ENCODE measurements at regions not wholly inside any gene's neighbourhood (a gene's known extent, or its start where the extent isn't known, plus 50 kb on each side); places are given as distances from the start of the nearest gene placed in this dataset.
A peak's percentile ranks its signal among the peaks of the same experiment; 100 is the strongest.
"Not testable (repeated sequence)": the region's sequence is repeated elsewhere in the genome, so short reads cannot be mapped to it uniquely, and the experiment has no call there.

DNA sequence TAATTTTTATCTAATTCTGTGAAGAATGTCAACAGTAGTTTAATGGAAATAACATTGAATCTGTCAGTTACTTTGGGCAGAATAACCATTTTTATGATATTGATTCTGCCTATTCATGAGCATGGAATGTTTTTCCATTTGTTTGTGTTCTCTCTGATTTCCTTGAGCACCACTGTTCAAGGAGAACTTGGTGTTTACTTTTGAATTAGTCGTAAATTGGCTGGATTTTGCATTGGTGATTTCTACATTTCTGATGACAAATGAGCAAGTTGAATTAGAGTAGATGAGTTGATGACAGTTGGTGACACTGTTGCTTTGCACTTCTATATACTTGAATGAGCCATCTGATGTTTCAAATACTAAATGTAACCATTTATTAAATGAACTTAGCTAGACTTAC, 1007.3 kb upstream of the ADAMTS5 start:
- not testable (repeated sequence) for DNase-seq

DNA sequence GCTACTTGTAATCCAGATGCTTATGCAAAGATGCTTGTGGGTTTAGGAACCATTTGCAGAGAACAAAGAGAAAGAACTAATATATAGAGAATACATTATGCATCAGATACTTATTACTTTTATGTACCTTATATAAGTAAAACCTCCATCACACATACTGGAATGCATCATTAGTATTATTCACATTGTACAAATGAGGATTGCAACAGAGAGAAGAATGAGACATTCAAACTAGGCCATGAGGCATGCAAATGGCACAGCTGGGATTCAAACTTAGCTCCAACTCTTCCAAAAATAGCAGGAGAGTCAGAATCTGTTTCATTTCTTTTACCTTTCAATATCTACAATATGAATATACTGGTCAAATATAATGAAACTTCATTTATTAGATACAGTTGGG, 1001.4 kb upstream of the ADAMTS5 start:
- DNase-seq = not testable (repeated sequence)

DNA sequence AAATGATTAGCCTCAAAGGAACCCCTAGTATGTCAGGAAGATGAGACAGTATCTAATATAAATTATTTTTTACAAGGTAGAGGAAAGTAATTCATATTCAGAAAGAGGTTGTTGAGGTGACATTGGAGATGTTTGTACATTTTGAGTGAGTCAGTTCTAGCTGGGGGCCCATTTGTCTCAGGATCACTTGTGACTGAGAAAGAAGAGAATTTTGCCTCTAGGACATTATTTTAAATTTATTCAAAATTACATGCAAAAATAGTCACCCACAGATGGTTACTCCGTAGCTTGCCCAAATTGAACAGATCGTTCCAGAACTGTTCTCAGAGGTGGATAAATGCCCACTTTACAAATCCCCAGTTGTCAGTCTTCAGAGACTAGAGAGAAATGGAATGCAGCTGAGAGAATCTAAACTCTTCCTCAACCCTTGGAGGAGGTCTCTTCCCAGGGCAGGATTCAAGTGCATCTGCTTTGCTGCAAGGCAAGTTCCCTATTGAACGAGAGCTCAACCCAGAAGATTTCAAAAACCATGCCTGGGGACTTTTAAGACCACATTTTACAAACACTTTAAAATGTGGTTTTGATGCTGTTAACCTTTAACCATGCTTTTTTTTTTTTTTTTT, 987.8 kb upstream of the ADAMTS5 start:
- peak; percentile 2 for DNase-seq

DNA sequence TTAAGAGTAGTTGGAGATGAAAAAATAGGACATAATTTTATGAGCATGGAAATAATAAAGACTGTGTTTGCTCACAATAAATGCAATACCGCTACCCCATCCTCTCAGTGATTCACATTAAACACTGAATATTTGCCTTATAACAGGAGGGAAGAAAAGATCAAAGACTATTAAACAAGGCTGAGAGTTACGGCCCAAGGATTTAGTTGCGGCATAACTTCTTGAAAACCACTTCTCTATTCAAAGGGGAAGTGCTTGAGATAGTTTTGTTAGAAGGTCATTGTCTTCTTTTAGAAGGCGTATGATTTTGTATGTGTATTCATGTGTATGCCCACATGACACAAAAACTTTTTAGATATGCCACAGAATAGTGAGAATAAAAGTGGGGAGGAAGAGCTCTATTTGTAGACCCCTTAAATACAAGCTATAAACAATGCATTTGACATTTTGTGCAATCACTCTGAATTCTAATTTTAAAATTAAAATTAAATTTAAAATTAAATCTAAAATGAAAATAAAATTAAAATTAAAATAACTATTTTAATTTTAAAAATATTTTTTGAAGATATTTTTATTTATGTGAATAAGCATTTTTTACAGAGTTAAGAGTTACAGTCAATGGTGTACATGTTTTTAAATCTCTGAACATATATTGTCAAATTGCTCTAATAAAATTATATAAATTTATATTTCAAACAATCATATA, 986.6 kb upstream of the ADAMTS5 start:
- DNase-seq = peak; percentile 2

DNA sequence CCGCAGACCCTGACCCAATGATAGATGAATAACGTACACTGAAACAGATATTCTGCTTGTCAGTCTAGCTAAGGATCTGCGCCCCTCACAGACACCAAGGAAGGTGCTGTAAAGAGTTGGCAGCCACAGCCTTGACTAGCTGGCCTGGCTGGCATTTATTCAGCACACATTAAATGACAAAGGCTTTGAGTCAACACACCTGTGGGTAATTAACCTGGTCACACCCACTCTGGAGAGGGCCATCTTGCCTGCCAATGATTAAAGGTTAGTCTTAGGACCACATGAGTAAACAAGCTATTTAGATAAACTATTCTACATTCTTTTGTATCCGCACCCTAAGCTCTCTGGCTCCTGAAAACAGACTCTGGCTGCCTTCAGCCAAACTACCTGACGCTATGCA, 982.2 kb upstream of the ADAMTS5 start:
- DNase-seq = not testable (repeated sequence)

DNA sequence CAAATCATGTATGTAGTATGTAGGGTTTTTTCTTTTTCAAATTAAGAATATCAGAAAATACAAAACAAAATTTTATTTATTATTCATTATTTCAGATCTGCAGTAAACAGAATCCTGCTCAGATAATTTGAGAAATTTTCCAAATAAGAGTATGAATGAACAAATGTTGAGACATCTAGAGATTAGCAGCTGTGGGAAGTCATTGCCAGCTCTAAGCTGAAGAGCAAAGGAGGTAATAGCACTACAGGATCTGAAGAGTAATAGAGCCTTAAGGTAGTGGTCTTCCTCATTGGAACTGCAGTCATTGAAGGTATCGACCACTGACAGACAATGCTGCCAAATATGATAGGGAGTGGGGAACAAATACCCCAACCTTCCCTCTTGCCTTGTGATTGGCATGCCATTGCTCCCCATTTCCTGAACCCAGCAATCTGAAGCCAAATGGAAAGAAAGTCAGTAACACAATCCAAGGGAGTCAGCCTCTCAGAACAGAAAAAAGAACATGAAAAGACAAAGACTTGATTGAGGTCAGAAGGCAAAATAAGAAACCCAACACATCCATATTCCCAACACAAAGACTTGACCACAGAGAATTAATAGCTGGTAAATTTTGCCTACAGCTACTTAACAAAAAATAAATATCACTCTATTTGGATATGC, 963.4 kb upstream of the ADAMTS5 start:
- DNase-seq = not testable (repeated sequence)

DNA sequence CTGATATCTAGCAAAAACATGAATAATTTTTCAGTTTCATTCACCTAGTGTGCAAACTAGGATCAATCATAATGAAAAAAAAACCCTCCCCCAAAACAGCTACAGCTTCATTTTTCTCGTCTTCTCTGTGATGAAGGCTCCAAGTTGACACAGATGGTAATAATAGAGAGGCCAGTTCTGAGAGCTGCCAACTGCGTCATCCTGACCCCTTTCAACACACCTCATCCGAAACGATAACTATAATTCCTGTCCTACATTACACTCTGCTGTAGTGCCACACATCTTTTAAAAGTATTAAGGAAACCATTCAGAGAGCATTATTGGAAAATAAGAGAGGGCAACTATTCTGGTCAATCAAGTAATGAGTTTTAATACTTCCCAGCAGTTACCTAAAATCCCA, 962.3 kb upstream of the ADAMTS5 start:
- peak; percentile 2 for DNase-seq

DNA sequence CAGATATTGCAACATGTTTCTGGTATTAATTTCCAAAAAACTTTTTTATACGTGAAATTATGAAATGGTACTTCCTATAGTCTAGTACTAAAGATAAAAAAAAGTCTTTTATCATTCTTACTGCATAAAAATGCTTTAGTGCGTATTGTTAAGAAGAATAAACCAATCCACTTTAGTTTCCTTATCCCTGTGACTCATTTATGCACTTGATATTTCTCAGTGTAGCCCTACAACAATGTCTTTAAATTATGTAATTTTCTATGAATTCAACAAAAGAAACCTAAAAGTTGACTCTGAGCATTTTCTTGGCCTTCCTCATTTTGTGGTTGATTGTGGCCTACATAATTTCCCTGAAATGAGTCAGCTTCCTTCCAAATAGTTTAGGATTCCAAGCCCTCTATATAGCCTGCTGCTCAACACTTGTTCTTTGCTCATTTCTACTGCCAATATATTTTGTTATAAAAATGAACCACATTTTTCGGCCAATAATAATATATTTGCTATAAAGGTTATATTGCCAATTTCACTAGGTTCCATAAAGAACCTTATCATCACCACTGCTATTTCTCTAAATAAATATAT, 961.7 kb upstream of the ADAMTS5 start:
- DNase-seq = peak; percentile 10

DNA sequence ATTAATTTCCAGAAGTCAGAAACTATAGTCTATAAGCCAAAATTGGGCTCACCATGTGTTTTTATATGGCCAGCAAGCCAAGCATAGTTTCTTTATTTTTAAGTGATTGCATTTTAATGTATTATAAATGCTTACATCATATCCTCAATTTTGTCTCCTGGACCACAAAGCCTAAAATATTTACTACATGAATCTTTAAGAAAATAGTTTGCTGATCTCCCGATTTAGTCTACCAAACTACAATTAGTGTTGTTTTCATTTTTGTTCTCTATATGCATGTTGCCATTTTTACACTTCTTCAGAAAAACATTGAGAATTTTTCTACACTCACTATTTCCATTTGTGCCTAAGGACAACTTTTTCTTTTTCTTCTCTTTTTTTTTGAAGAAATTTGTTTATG, 954.5 kb upstream of the ADAMTS5 start:
- DNase-seq = not testable (repeated sequence)

DNA sequence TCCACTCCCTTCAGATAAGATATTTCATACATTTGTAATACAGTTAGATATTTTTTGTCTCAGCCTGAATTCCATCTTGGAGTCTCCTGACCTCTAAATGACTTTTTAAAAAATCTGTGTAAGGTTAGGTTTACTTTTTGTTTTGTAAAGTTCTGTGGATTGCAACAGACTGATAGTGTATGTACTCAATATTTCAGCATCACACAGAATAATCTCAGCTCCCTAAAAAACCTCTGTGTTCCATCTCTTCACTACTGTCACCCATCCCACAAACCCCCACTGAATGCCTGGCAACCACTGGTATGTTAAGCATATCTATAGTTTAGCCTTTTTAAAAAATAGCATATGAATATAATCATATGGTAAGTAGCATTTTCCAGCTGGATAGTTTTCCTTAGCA, 951.1 kb upstream of the ADAMTS5 start:
- DNase-seq = not testable (repeated sequence)

DNA sequence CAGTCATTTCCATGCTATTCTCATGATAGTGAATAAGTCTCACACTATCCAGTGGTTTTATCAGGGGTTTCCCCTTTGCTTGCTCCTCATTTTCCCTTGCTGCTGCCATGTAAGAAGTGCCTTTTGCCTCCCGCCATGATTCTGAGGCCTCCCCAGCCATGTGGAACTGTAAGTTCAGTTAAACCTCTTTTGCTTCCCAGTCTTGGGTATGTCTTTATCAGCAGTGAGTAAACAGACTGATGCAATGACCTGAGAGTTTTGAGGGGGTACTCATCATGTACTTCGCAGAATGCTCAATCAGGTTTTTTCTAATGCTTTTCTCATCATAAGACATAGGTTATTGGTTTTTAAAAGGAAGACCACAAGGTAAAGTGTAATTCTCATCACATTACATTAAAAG, 949.4 kb upstream of the ADAMTS5 start:
- DNase-seq = not testable (repeated sequence)

DNA sequence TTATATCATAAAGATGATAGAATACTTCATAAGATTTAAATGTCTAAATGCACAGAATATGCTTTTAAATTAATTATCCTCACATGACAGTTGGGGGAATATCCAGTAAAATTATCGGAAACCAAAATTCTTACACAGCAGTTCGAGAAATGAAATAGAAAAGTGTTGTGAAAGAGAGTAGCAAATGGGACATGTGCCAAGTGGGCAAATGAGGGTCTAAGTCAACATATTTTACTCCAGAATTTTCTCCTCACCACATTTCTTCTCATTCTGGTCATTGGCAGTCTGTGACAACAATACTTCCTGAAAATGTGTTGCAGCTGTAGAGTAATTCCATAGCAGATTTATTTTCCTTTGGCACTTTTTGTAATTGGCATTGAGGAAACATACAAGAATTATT, 945.2 kb upstream of the ADAMTS5 start:
- DNase-seq = not testable (repeated sequence)

DNA sequence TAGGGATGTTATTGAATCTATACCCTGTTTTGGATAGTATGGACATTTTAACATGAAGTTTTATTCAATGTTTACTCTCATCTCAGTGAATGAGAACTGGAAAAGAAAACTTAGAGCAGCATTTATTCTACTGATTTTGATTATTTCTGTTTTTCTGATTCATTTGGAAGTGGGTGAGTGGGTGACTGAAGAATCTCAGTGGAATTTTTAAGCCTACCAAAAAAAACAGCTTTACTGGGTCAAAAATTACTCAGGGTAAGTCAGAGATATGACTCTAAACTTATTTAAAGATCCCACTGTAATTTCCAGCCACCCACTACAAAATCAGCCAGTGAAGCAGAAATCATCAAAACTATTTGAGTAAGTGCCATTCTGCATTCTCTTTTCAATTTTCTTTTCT, 942.6 kb upstream of the ADAMTS5 start:
- not testable (repeated sequence) for DNase-seq

DNA sequence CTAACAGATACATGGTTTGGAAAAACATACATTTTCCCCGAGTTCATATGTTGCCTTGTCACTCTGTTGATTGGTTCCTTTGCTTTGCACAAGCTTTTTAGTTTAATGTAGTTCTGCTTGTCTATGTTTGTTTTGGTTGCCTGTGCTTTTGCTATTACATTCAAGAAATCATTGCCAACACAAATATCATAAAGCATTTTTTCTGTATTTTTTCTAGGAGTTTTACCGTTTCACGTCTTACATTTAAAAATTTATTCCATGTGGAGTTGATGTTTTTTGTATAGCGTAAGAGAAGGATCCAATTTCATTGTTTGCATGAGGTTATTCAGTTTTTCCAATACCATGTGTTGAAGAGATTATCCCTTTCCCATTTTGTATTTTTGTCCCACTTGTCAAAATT, 941.9 kb upstream of the ADAMTS5 start:
- DNase-seq = not testable (repeated sequence)

DNA sequence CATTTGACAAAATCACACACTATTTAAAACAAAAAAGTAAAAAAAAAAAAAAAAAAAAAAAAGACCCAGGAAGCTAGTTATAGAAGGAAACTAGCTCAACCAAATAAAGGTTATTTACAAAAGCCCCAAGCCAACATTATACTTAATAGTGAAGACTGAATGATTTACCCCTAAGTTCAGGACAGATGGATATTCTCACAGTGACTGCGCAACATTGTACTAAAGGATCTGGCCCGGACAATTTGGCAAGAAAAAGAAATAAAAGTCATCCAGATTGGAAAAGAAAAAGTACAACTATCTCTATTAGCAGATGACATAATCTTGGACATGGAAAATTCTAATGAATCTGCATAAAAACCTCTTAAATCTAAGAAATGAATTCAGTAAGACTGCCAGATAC, 936.0 kb upstream of the ADAMTS5 start:
- DNase-seq = peak; percentile 10

DNA sequence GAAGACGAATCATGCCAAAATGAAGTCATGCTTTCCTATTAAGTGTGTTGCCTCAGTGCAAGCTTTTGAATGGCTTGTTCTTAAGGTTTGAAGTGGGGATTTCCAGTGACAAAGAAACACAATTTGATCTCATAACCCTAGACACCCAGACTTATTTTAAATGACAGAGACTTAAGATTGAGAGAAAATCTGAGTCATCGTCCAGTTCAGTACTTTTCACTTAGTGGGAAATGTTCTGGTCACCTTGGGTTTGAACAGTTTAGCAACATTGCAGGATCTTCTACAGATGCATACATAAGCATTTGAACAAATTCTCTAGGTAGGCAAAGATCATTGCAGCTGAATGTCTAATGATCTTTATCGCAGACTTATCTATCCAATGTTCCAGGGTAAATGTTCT, 926.7 kb upstream of the ADAMTS5 start:
- not testable (repeated sequence) for DNase-seq

DNA sequence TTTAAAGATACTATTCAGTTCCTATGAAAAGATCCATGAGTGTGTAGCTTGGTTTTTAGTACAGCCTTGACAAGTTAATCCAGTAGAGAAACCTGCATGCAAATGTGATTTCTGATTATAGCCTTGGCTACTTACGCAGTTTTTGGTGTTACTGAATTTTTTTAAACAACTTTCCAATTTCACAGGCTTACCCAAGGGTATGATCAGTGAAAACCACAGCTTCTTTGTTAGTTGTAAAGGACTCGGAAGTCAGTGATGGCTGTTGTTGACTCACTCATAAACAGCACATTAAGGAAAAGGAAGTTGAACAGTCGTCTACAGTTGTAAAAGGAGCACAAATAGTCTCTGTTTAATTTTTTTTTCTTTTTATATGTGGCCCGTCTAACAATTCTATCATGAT, 924.6 kb upstream of the ADAMTS5 start:
- not testable (repeated sequence) for DNase-seq

DNA sequence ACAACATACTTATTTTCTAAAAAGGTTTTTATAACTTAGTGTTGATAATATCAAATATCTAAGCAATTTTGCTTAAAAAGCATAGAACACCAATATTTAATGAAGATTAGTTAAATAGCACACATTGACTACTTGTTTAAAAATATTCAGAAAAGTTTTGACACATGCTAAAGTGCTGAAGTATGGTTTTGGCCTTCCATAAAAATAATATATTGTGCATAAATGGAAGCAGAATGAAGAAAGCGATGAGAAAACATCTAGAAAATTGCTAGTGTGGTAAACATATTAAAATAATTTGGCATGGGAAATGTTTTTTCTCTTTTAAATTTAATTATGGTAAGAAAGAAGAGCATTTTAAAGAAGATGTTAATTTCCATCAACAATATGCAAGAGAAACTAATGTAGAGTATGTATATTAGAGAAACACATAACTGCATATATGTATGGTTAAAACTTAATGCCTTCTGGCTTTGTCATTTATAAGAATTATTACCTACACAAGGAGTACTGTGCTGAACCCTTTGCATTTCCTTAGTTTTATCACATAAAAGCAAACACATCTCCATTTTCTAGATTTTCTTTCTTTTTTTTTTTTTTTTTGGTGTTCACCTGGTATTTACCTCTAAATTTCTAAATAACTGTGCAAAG, 921.0 kb upstream of the ADAMTS5 start:
- DNase-seq = not testable (repeated sequence)

DNA sequence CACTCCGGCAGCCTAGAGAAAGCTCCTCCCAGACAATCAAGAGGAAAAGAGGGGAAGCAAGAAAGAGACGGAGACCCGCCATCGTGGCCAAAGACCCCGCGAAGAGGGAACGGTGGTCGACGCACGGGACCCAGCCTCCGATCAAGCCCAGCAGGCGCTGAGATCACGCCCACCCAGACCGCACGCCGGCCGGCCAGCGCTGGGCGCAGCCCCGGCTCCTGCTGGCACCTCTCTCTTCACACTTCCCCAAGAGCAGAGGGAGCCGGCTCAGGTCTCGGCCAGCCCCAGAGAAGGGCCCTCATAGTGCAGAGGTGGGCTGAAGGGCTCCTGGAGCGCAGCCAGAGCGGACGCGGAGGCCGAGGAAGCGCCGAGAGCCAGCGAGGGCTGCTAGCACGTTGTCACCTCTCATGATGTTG, 918.4 kb upstream of the ADAMTS5 start:
- DNase-seq = no peak

DNA sequence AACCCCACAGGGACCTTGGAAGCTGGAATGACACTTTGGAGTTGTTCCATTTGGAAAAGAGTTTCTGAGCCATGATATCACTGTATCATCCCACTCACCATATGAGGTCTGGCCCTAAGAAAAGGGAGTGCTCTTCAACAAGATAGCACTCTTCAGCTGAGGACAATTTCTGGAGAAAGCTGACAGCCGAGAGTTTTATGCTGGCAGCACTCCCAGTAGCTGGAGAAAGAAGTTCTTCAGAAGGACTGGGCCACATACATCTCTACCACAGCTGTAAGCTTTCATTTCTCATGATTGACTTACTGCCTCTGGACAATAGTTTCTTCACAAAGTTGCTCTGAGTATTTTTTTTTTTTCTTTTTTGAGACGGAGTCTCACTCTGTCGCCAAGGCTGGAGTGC, 914.4 kb upstream of the ADAMTS5 start:
- peak; percentile 8 for DNase-seq

DNA sequence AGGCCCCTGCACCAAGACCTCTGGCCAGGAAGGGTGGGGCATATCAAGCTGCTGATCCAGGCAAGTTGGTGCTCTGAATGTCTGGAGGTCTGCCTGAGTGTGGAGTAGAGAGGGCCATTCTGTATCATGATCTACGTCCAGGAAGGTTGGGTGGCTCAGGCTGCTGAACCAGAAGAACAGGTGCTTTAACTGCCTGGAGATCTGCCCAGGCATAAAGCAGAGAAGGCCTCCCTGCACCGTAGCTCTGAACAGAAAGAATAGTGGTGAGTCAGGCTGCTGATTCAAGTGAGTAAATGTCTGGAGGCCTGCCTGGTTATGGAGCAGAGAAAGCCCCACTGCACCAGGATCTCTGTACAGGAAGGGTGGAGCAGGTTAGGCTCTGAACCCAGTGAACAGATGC, 905.5 kb upstream of the ADAMTS5 start:
- not testable (repeated sequence) for DNase-seq

DNA sequence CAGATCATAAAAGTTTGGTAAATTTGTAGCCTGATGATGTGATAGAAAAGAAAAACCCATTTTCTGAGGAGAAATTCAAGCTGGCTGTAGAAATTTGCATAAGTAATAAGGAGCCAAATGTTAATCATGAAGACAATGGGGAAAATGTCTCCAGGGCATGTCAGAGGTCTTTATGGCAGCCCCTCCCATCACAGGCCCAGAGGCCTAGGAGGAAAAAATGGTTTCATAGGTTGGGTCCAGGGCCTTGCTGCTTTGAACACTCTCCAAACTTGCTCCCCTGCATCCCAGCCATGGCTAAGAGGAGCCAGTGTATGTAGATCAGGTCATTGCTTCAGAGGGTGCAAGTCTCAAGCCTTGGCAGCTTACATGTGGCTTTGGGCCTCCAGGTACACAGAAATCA, 903.9 kb upstream of the ADAMTS5 start:
- not testable (repeated sequence) for DNase-seq
